Amniotic epithelial cell (primary cell): ENCODE measurements at regions not wholly inside any gene's neighbourhood (a gene's known extent, or its start where the extent isn't known, plus 50 kb on each side); places are given as distances from the start of the nearest gene placed in this dataset.

ENCODE experiments used
- DNase-seq: peaks from one replicate; pipeline ENCODE4 v3.0.0-alpha.2; 2010; ENCODE audit warnings: low read depth

GRCh38 chr15:93238641-93239040 is 149.6 kb upstream of the RGMA start:
- no peak for DNase-seq

- no peak for DNase-seq
Measured at GRCh38 chr15:93235926-93236780, 147.1 kb upstream of the RGMA start.

GRCh38 chr15:93235269-93235668 is 146.3 kb upstream of the RGMA start:
- DNase-seq: no peak

GRCh38 chr15:93233710-93234109 is 144.7 kb upstream of the RGMA start:
- no peak for DNase-seq

- no peak for DNase-seq
Measured at GRCh38 chr15:93232845-93233244, 143.8 kb upstream of the RGMA start.

- DNase-seq: no peak
Measured at GRCh38 chr15:93231994-93232393, 143.0 kb upstream of the RGMA start.

GRCh38 chr15:93231261-93231925 is 142.4 kb upstream of the RGMA start:
- DNase-seq: no peak

GRCh38 chr15:93228546-93228945 is 139.5 kb upstream of the RGMA start:
- no peak for DNase-seq

- no peak for DNase-seq
Measured at GRCh38 chr15:93223803-93224202, 134.8 kb upstream of the RGMA start.

GRCh38 chr15:93221759-93222158 is 132.7 kb upstream of the RGMA start:
- no peak for DNase-seq

GRCh38 chr15:93219859-93220420 is 130.9 kb upstream of the RGMA start:
- DNase-seq: no peak

GRCh38 chr15:93217343-93217742 is 128.3 kb upstream of the RGMA start:
- no peak for DNase-seq

GRCh38 chr15:93214106-93214505 is 125.1 kb upstream of the RGMA start:
- DNase-seq: no peak

- no peak for DNase-seq
Measured at GRCh38 chr15:93213281-93213680, 124.3 kb upstream of the RGMA start.

- DNase-seq: no peak
Measured at GRCh38 chr15:93212578-93212977, 123.6 kb upstream of the RGMA start.

- no peak for DNase-seq
Measured at GRCh38 chr15:93210995-93211394, 122.0 kb upstream of the RGMA start.

- DNase-seq: no peak
Measured at GRCh38 chr15:93209690-93210445, 120.9 kb upstream of the RGMA start.

GRCh38 chr15:93206893-93207292 is 117.9 kb upstream of the RGMA start:
- DNase-seq: no peak

- DNase-seq: no peak
Measured at GRCh38 chr15:93205413-93205812, 116.4 kb upstream of the RGMA start.

GRCh38 chr15:93203036-93203435 is 114.0 kb upstream of the RGMA start:
- DNase-seq: no peak

- DNase-seq: no peak
Measured at GRCh38 chr15:93202405-93202804, 113.4 kb upstream of the RGMA start.

- DNase-seq: no peak
Measured at GRCh38 chr15:93201940-93202339, 112.9 kb upstream of the RGMA start.

GRCh38 chr15:93200837-93201226 is 111.8 kb upstream of the RGMA start:
- DNase-seq: no peak
